HEK293 (cell line): ENCODE measurements at regions not wholly inside any gene's neighbourhood (a gene's known extent, or its start where the extent isn't known, plus 50 kb on each side); places are given as distances from the start of the nearest gene placed in this dataset.

Source experiments
- CTCF ChIA-PET: fragments of 350-600 bp; formaldehyde crosslinking; extraction: SDS; loops from one replicate; lab custom pipeline; 2021; ENCODE audit warnings: antibody characterized with exemption; lab: Yijun Ruan, JAX
- POLR2A ChIA-PET: fragments of 300-600 bp; formaldehyde crosslinking; extraction: SDS; loops from one replicate; lab custom pipeline; 2020; ENCODE audit warnings: antibody characterized with exemption, inconsistent platforms; lab: Yijun Ruan, JAX
- H3K27ac ChIP-seq: fragments of 200-500 bp; sonication (Bioruptor generic); 2 replicates; pipeline ENCODE4 v1.5.1; 2014; ENCODE audit warnings: low read depth, low read length, control low read depth, inconsistent platforms; ENCODE audit errors: extremely low read depth
- H3K36me3 ChIP-seq, 2 experiments: fragments of 200-500 bp in 1 of 2; sonication (Bioruptor generic) in 1 of 2; 1 replicate in 1 of 2; 2 replicates in 1 of 2; pipeline ENCODE4 v1.5.1; 2014 to 2017; ENCODE audit warnings: inconsistent platforms in 2 of 2, low read length in 2 of 2; ENCODE audit not compliant: control insufficient read depth in 2 of 2, insufficient read depth in 1 of 2
- H3K4me1 ChIP-seq: fragments of 200-500 bp; sonication (Bioruptor generic); 2 replicates; pipeline ENCODE4 v1.5.1; 2014; ENCODE audit warnings: mild to moderate bottlenecking, low read length, inconsistent platforms; ENCODE audit not compliant: control insufficient read depth, insufficient read depth
- H3K4me3 ChIP-seq: 2 replicates; pipeline ENCODE4 v1.5.1; 2011; ENCODE audit warnings: low read depth, mild to moderate bottlenecking, control low read depth, low read length, moderate library complexity
- H3K9me3 ChIP-seq: fragments of 200-500 bp; sonication (Bioruptor generic); 2 replicates; pipeline ENCODE4 v1.5.1; 2014; ENCODE audit warnings: low read depth, low read length, inconsistent platforms; ENCODE audit not compliant: control insufficient read depth, insufficient read depth
- GLIS1 ChIP-seq: fragments of 450-650 bp; formaldehyde crosslinking; IDR thresholded peaks from 2 replicates; pipeline ENCODE4 v1.5.1; 2016; ENCODE audit warnings: missing biosample characterization, missing genetic modification characterization
- HOXA7 ChIP-seq: sonication (generic); formaldehyde crosslinking; IDR thresholded peaks from 2 replicates; pipeline ENCODE4 v1.8.1; 2022; ENCODE audit warnings: missing genetic modification reagents, borderline replicate concordance
- KLF16 ChIP-seq: fragments of 450-650 bp; formaldehyde crosslinking; IDR thresholded peaks from 2 replicates; pipeline ENCODE4 v1.5.1; 2017; ENCODE audit warnings: missing biosample characterization, missing genetic modification characterization
- OVOL3 ChIP-seq: fragments of 450-650 bp; formaldehyde crosslinking; IDR thresholded peaks from 2 replicates; pipeline ENCODE4 v1.5.1; 2016; ENCODE audit warnings: missing biosample characterization, missing genetic modification characterization
- REPIN1 ChIP-seq: fragments of 450-650 bp; formaldehyde crosslinking; IDR thresholded peaks from 2 replicates; pipeline ENCODE4 v1.5.1; 2017; ENCODE audit warnings: missing biosample characterization, missing genetic modification characterization, low read depth
- WT1 ChIP-seq: fragments of 450-650 bp; formaldehyde crosslinking; IDR thresholded peaks from 2 replicates; pipeline ENCODE4 v1.5.1; 2016; ENCODE audit warnings: missing biosample characterization, missing genetic modification characterization
- ZBTB48 ChIP-seq: fragments of 450-650 bp; formaldehyde crosslinking; IDR thresholded peaks from 2 replicates; pipeline ENCODE4 v1.5.1; 2016; ENCODE audit warnings: missing biosample characterization, missing genetic modification characterization
- ZNF112 ChIP-seq: fragments of 450-650 bp; formaldehyde crosslinking; IDR thresholded peaks from 2 replicates; pipeline ENCODE4 v1.5.0; 2017; ENCODE audit warnings: missing biosample characterization, missing genetic modification characterization
- ZNF121 ChIP-seq: fragments of 450-650 bp; formaldehyde crosslinking; IDR thresholded peaks from 2 replicates; pipeline ENCODE4 v1.5.1; 2016; ENCODE audit warnings: missing biosample characterization, missing genetic modification characterization
- ZNF138 ChIP-seq: fragments of 450-650 bp; formaldehyde crosslinking; IDR thresholded peaks from 2 replicates; pipeline ENCODE4 v1.5.1; 2016; ENCODE audit warnings: missing biosample characterization, missing genetic modification characterization, borderline replicate concordance
- ZNF292 ChIP-seq: fragments of 450-650 bp; formaldehyde crosslinking; IDR thresholded peaks from 2 replicates; pipeline ENCODE4 v1.5.1; 2016; ENCODE audit warnings: low read depth, missing biosample characterization, missing genetic modification characterization, borderline replicate concordance
- ZNF473 ChIP-seq: fragments of 450-650 bp; formaldehyde crosslinking; IDR thresholded peaks from 2 replicates; pipeline ENCODE4 v1.5.1; 2017; ENCODE audit warnings: missing biosample characterization, missing genetic modification characterization
- ZNF510 ChIP-seq: fragments of 450-650 bp; formaldehyde crosslinking; IDR thresholded peaks from 2 replicates; pipeline ENCODE4 v1.5.1; 2018; ENCODE audit warnings: mild to moderate bottlenecking, missing genetic modification characterization, missing biosample characterization; ENCODE audit not compliant: insufficient replicate concordance
- ZNF621 ChIP-seq: fragments of 450-650 bp; formaldehyde crosslinking; IDR thresholded peaks from 2 replicates; pipeline ENCODE4 v1.5.1; 2017; ENCODE audit warnings: missing biosample characterization, missing genetic modification characterization
- ZNF624 ChIP-seq: fragments of 450-650 bp; formaldehyde crosslinking; IDR thresholded peaks from 2 replicates; pipeline ENCODE4 v1.5.1; 2017; ENCODE audit warnings: missing biosample characterization, missing genetic modification characterization
- ZNF654 ChIP-seq: fragments of 450-650 bp; formaldehyde crosslinking; IDR thresholded peaks from 2 replicates; pipeline ENCODE4 v1.5.1; 2016; ENCODE audit warnings: low read depth, missing biosample characterization, missing genetic modification characterization
- ZNF791 ChIP-seq: fragments of 450-650 bp; formaldehyde crosslinking; IDR thresholded peaks from 2 replicates; pipeline ENCODE4 v1.5.1; 2016; ENCODE audit warnings: missing biosample characterization, missing genetic modification characterization
- ZNF792 ChIP-seq: fragments of 450-650 bp; formaldehyde crosslinking; IDR thresholded peaks from 2 replicates; pipeline ENCODE4 v1.5.1; 2016; ENCODE audit warnings: missing biosample characterization, missing genetic modification characterization
- TF ChIP-seq, protein P1 (sequence below): fragments of 450-650 bp; formaldehyde crosslinking; IDR thresholded peaks from 2 replicates; pipeline ENCODE4 v1.5.1; 2017; ENCODE audit warnings: missing biosample characterization, missing genetic modification characterization
- TF ChIP-seq, protein P2 (sequence below): fragments of 450-650 bp; formaldehyde crosslinking; optimal IDR thresholded peaks from 2 replicates; pipeline ENCODE3; 2016; ENCODE audit warnings: missing biosample characterization, mild to moderate bottlenecking, missing genetic modification characterization
- TF ChIP-seq, protein P3 (sequence below): fragments of 450-650 bp; IDR thresholded peaks from 2 replicates; pipeline ENCODE4 v1.5.1; 2018; ENCODE audit warnings: missing biosample characterization, mild to moderate bottlenecking, missing genetic modification characterization
- TF ChIP-seq, protein P4 (sequence below): fragments of 450-650 bp; formaldehyde crosslinking; IDR thresholded peaks from 2 replicates; pipeline ENCODE4 v1.5.1; 2016; ENCODE audit warnings: missing biosample characterization, missing genetic modification characterization

DNA sequence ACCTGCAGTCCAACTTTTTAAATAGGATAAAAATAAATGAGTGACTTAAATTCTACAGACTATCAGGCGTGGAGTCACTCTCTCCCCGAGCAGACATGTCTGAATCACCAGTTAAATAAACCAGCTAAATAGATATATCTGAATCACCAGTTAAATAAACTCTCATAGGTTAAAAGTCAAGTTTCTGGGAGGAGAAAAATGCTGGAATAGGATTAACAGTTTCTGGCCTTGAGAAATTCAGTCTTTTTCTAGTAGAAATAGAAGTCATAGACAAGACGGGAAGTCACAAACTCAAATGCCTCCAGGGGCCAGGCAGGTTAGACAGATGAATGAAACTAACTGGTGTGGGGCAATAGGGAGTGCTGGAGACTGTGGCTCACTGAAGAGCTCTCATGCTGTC lies 258.6 kb upstream of the TMEM132C start (continued):
- TF ChIP-seq, protein P1, sequence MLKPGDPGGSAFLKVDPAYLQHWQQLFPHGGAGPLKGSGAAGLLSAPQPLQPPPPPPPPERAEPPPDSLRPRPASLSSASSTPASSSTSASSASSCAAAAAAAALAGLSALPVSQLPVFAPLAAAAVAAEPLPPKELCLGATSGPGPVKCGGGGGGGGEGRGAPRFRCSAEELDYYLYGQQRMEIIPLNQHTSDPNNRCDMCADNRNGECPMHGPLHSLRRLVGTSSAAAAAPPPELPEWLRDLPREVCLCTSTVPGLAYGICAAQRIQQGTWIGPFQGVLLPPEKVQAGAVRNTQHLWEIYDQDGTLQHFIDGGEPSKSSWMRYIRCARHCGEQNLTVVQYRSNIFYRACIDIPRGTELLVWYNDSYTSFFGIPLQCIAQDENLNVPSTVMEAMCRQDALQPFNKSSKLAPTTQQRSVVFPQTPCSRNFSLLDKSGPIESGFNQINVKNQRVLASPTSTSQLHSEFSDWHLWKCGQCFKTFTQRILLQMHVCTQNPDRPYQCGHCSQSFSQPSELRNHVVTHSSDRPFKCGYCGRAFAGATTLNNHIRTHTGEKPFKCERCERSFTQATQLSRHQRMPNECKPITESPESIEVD (tag by site-specific recombination), result no peak
- TF ChIP-seq ZNF138 (tag by site-specific recombination), result no peak
- TF ChIP-seq, all 188 proteins: peak for 0

DNA sequence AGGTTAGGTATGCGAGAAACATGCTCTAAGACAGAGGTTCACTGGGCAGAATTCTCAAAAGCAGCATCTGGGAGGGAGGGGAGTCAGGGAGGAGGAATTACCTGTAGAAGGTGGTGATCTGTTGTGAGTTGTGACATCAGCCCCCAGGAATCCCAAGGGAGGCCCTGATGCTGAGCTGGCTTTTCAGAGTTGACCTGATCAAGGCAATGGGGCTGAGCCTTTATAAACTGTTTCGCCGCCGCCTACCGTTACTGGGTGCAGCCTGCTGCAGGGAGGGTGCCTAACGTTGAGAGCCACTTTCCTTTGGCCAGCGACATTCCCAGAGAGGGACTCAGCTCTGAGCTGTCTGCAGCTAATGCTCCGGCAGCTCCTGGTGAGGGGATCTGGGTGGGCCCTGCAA lies 257.9 kb upstream of the TMEM132C start:
- no peaks in the 10 kb centered on the region for H3K36me3 ChIP-seq
- CTCF ChIA-PET, result no interaction called here

DNA sequence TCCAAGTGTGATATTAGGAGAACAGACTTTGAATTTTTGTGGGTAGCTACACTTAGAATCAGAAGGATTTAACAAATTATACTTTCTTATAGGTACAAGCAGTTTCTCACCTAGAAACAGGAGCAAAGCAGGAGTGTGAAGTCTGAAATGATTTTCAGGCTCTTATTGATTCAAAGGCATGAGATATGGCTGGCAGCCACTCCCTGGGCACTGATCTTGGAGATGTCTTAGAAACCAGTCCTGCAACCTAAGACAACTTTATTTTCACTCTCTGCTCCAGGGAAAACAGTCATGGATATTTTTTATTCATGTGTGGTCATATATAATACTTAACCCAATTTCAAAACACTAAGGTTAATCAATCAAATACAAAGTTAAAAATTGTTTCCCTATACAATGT lies 254.9 kb upstream of the TMEM132C start:
- ChIA-PET POLR2A (no interaction called here), CTCF (no interaction called here)
- no peaks in the 10 kb centered on the region for H3K4me1 ChIP-seq
- H3K27ac ChIP-seq, result no peak overlapping the region
- no peaks in the 10 kb centered on the region for H3K9me3 ChIP-seq
- TF ChIP-seq OVOL3 (tag by site-specific recombination) (no peak), GLIS1 (tag by site-specific recombination) (no peak), ZNF121 (tag by site-specific recombination) (no peak)
- TF ChIP-seq, protein P2, sequence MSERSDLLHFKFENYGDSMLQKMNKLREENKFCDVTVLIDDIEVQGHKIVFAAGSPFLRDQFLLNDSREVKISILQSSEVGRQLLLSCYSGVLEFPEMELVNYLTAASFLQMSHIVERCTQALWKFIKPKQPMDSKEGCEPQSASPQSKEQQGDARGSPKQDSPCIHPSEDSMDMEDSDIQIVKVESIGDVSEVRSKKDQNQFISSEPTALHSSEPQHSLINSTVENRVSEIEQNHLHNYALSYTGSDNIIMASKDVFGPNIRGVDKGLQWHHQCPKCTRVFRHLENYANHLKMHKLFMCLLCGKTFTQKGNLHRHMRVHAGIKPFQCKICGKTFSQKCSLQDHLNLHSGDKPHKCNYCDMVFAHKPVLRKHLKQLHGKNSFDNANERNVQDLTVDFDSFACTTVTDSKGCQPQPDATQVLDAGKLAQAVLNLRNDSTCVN (tag by site-specific recombination), result no peak
- no peak overlapping the region for H3K4me3 ChIP-seq
- H3K36me3 ChIP-seq, result no peaks in the 10 kb centered on the region

More for the DNA sequence above, 257.9 kb upstream of the TMEM132C start:
- Histone ChIP-seq H3K4me3 (no peak overlapping the region), H3K4me1 (no peaks in the 10 kb centered on the region), H3K27ac (no peak overlapping the region)
- POLR2A ChIA-PET, result no interaction called here
- TF ChIP-seq ZNF624 (tag by site-specific recombination), result no peak
- TF ChIP-seq ZNF473 (tag by site-specific recombination), result no peak
- TF ChIP-seq ZBTB48 (tag by site-specific recombination), result no peak
- no peak for TF ChIP-seq ZNF621 (tag by site-specific recombination)
- no peak for TF ChIP-seq ZNF792 (tag by site-specific recombination)
- no peak for TF ChIP-seq WT1 (tag by site-specific recombination)
- no peak for TF ChIP-seq ZNF292 (tag by site-specific recombination)
- no peak for TF ChIP-seq HOXA7 (CRISPR knock-in tag)
- TF ChIP-seq ZNF112 (tag by site-specific recombination), result no peak
- TF ChIP-seq KLF16 (tag by site-specific recombination), result no peak
- no peak for TF ChIP-seq ZNF791 (tag by site-specific recombination)
- no peak for TF ChIP-seq ZNF654 (tag by site-specific recombination)
- TF ChIP-seq, protein P3, sequence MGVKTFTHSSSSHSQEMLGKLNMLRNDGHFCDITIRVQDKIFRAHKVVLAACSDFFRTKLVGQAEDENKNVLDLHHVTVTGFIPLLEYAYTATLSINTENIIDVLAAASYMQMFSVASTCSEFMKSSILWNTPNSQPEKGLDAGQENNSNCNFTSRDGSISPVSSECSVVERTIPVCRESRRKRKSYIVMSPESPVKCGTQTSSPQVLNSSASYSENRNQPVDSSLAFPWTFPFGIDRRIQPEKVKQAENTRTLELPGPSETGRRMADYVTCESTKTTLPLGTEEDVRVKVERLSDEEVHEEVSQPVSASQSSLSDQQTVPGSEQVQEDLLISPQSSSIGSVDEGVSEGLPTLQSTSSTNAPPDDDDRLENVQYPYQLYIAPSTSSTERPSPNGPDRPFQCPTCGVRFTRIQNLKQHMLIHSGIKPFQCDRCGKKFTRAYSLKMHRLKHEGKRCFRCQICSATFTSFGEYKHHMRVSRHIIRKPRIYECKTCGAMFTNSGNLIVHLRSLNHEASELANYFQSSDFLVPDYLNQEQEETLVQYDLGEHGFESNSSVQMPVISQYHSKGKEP, result no peak
- no peak for TF ChIP-seq REPIN1 (tag by site-specific recombination)
- no peak for TF ChIP-seq ZNF510 (tag by site-specific recombination)
- TF ChIP-seq, protein P4, sequence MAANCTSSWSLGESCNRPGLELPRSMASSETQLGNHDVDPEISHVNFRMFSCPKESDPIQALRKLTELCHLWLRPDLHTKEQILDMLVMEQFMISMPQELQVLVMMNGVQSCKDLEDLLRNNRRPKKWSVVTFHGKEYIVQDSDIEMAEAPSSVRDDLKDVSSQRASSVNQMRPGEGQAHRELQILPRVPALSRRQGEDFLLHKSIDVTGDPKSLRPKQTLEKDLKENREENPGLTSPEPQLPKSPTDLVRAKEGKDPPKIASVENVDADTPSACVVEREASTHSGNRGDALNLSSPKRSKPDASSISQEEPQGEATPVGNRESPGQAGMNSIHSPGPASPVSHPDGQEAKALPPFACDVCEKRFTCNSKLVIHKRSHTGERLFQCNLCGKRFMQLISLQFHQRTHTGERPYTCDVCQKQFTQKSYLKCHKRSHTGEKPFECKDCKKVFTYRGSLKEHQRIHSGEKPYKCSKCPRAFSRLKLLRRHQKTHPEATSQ, result no peak
- TF ChIP-seq, protein P1 (tag by site-specific recombination), result no peak
- TF ChIP-seq, all 188 proteins: peak for 0
- no peaks in the 10 kb centered on the region for H3K9me3 ChIP-seq
